Spinal cord (tissue), 9 donors: ENCODE measurements at regions not wholly inside any gene's neighbourhood (a gene's known extent, or its start where the extent isn't known, plus 50 kb on each side); places are given as distances from the start of the nearest gene placed in this dataset.

ENCODE experiments used
- DNase-seq, 6 donors: peaks; one replicate each; pipeline versions ENCODE4 v3.0.0 to v3.0.0-alpha.2; 2013 to 2015; ENCODE audit warnings: low spot score in 6 of 6, low read depth in 4 of 6
- H3K27ac ChIP-seq: one replicate; pipeline ENCODE4 v1.5.1; 2013; ENCODE audit warnings: low read depth, low read length, control low read depth
- H3K27me3 ChIP-seq: one replicate; pipeline ENCODE4 v1.6.1; 2013; ENCODE audit warnings: low read length; ENCODE audit not compliant: control insufficient read depth, insufficient read depth
- H3K36me3 ChIP-seq: one replicate; pipeline ENCODE4 v1.6.1; 2013; ENCODE audit warnings: low read length; ENCODE audit not compliant: control insufficient read depth, insufficient read depth
- H3K4me1 ChIP-seq: one replicate; pipeline ENCODE4 v1.6.1; 2013; ENCODE audit warnings: low read length; ENCODE audit not compliant: control insufficient read depth, insufficient read depth
- H3K4me3 ChIP-seq: one replicate; pipeline ENCODE4 v1.5.1; 2013; ENCODE audit warnings: low read depth, low read length, control low read depth
- H3K9me3 ChIP-seq: one replicate; pipeline ENCODE4 v1.6.1; 2013; ENCODE audit warnings: low read length; ENCODE audit not compliant: control insufficient read depth, insufficient read depth
- WGBS: methylation state at CpG from one replicate; pipeline ENCODE4 v1.1.5; 2013; ENCODE audit warnings: missing lambda C conversion rate; ENCODE audit not compliant: insufficient coverage; 5-methylcytosine and 5-hydroxymethylcytosine counted together
- donor health status: healthy.

- no peaks in the 10 kb centered on the region for H3K4me1 ChIP-seq
- H3K27ac ChIP-seq: no peak overlapping the region
- H3K9me3 ChIP-seq: no peaks in the 10 kb centered on the region
- H3K36me3 ChIP-seq: no peaks in the 10 kb centered on the region
- no peaks in the 10 kb centered on the region for H3K27me3 ChIP-seq
- WGBS: no CpG with 5 or more reads among the region's 3 CpGs
- no peak for DNase-seq
- H3K4me3 ChIP-seq: no peak overlapping the region
These were observed 115.4 kb upstream of the TIAM1 start for GRCh38 chr21:31459457-31459856.

GRCh38 chr21:31457675-31458074, 113.6 kb upstream of the TIAM1 start:
- Histone ChIP-seq H3K9me3 (no peaks in the 10 kb centered on the region), H3K36me3 (no peaks in the 10 kb centered on the region), H3K27ac (no peak overlapping the region), H3K4me1 (no peaks in the 10 kb centered on the region), H3K4me3 (no peak overlapping the region), H3K27me3 (no peaks in the 10 kb centered on the region)
- 83% methylated on average over 1 of the region's 1 CpG for WGBS
- DNase-seq: no peak

DNA sequence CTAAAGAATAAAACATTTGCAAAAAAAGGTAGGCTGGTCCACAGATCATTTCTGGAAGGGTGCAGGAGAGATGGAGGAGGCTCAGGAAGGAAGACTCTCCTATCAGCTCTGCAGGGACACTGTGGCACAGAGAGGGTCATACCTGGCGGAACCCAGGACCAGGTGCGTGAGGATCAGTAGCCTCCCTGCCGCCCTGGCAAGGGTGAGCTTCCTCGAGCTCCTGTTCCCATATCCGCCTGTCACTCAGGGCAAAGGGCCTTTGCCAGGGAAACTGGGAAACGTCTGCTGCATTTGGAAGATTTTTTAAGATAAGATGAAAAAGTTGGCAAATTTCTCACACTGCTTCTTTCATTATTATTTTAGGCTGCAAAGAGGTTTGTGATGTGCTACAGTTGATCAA, 112.1 kb upstream of the TIAM1 start:
- Histone ChIP-seq H3K27me3 (no peaks in the 10 kb centered on the region), H3K4me3 (no peak overlapping the region), H3K36me3 (no peaks in the 10 kb centered on the region), H3K4me1 (no peaks in the 10 kb centered on the region), H3K27ac (no peak overlapping the region), H3K9me3 (no peaks in the 10 kb centered on the region)
- DNase-seq: no peak
- WGBS: 95% methylated on average over 4 of the region's 6 CpGs

DNA sequence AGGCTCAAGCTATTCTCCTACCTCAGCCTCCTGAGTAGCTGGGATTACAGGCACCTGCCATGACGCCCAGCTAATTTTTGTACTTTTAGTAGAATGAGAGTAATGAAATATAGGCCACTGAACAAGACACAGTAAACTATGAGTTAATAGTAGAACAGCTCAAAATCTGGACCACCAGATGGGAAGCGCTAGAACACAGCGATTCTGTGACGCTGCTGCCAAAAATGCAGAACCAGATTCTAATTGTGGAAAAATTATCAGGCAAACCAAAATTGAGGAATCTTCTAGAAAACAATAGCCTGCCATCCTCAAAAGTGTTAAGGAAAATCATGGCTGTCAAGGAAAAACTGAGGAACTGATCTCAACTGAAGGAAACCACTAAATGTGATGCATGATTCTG, 111.4 kb upstream of the TIAM1 start:
- Histone ChIP-seq H3K4me3 (no peak overlapping the region), H3K27me3 (no peaks in the 10 kb centered on the region), H3K27ac (no peak overlapping the region), H3K36me3 (no peaks in the 10 kb centered on the region), H3K4me1 (peaks cover 3% of the 10 kb centered on the region), H3K9me3 (no peaks in the 10 kb centered on the region)
- WGBS: 77% methylated on average over 3 of the region's 4 CpGs
- DNase-seq: peak in 1 of 6 donors; percentile 28

GRCh38 chr21:31450980-31451379, 106.9 kb upstream of the TIAM1 start:
- H3K4me1 ChIP-seq: peaks cover 14% of the 10 kb centered on the region
- H3K27me3 ChIP-seq: no peaks in the 10 kb centered on the region
- no peak overlapping the region for H3K27ac ChIP-seq
- no peaks in the 10 kb centered on the region for H3K36me3 ChIP-seq
- 75% methylated on average over 5 of the region's 9 CpGs for WGBS
- no peak overlapping the region for H3K4me3 ChIP-seq
- peak in 1 of 6 donors; percentile 45 for DNase-seq
- no peaks in the 10 kb centered on the region for H3K9me3 ChIP-seq

DNA sequence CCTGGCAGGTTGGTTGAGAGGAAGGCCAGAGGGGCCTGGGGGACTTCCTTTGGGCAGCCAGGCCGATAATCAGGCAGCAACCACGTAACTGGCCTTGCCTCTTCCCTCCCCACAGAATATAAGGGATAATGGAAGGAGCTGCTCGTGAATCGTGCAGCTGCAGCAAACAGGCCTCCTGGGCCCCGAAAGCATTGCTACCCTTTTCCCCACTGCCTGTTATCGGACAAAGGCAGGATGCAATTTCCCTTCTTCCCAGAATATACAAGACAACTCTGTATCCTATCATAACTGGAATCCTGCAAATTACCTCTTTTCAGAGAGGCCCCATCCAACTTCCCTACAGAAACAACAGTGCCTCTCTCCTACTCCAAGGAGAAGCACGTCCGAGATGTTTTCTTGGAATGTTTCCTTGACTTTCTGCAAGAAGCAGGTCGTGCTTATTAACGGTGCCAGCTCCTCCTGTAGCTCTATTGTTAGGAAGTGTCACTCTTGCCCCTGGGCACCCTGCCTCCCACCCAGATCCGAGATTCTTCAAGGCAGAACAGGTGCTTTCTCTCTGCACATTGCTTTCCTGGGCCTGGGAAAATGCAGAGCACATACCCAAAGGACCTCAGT, 106.0 kb upstream of the TIAM1 start:
- Histone ChIP-seq H3K9me3 (no peaks in the 10 kb centered on the region), H3K4me3 (no peak overlapping the region), H3K4me1 (peaks cover 14% of the 10 kb centered on the region), H3K27me3 (no peaks in the 10 kb centered on the region), H3K36me3 (no peaks in the 10 kb centered on the region), H3K27ac (peak overlapping the region; percentile 35)
- DNase-seq: peak in 1 of 6 donors; percentile 47
- WGBS: 32% methylated on average over 7 of the region's 11 CpGs

GRCh38 chr21:31448496-31448895, 104.4 kb upstream of the TIAM1 start:
- no peak overlapping the region for H3K4me3 ChIP-seq
- no peaks in the 10 kb centered on the region for H3K36me3 ChIP-seq
- peaks cover 14% of the 10 kb centered on the region for H3K4me1 ChIP-seq
- H3K9me3 ChIP-seq: no peaks in the 10 kb centered on the region
- H3K27ac ChIP-seq: no peak overlapping the region
- no peak for DNase-seq
- no peaks in the 10 kb centered on the region for H3K27me3 ChIP-seq
- WGBS: 100% methylated on average over 1 of the region's 3 CpGs

DNA sequence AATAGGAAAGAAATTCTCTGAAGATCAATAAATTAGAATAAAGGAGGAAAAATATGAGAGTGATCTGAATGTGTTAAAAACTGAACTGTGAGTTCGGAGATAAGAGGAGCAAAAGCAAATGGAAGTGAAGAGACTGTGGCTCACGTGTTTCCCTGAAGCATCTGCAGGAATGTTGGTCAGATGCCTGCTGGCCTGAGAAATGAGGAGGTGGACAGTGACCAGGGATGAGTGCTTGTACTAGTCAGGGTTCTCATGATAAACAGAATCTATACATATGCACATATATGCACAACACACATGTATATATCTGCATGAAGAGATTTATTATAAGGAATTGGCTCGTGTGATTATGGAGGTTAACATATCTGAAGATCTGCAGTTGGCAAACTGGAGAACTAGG, 103.4 kb upstream of the TIAM1 start:
- Histone ChIP-seq H3K36me3 (no peaks in the 10 kb centered on the region), H3K9me3 (no peaks in the 10 kb centered on the region), H3K4me1 (peaks cover 14% of the 10 kb centered on the region), H3K27ac (no peak overlapping the region), H3K27me3 (no peaks in the 10 kb centered on the region), H3K4me3 (no peak overlapping the region)
- no peak for DNase-seq
- 33% methylated on average over 2 of the region's 3 CpGs for WGBS

- 100% methylated on average over 4 of the region's 8 CpGs for WGBS
- no peak overlapping the region for H3K27ac ChIP-seq
These were observed 102.3 kb upstream of the TIAM1 start for GRCh38 chr21:31446226-31446855.

GRCh38 chr21:31445137-31445536, 101.1 kb upstream of the TIAM1 start:
- Histone ChIP-seq H3K27ac (no peak overlapping the region), H3K9me3 (no peaks in the 10 kb centered on the region), H3K36me3 (no peaks in the 10 kb centered on the region), H3K4me1 (peaks cover 7% of the 10 kb centered on the region), H3K27me3 (no peaks in the 10 kb centered on the region), H3K4me3 (no peak overlapping the region)
- DNase-seq: no peak
- 93% methylated on average over 1 of the region's 4 CpGs for WGBS

More at GRCh38 chr21:31446226-31446855, 102.3 kb upstream of the TIAM1 start:
- H3K9me3 ChIP-seq: no peaks in the 10 kb centered on the region
- DNase-seq: no peak
- no peaks in the 10 kb centered on the region for H3K27me3 ChIP-seq
- H3K36me3 ChIP-seq: no peaks in the 10 kb centered on the region
- peaks cover 14% of the 10 kb centered on the region for H3K4me1 ChIP-seq
- no peak overlapping the region for H3K4me3 ChIP-seq
